H9 (cell line): ENCODE measurements at regions not wholly inside any gene's neighbourhood (a gene's known extent, or its start where the extent isn't known, plus 50 kb on each side); places are given as distances from the start of the nearest gene placed in this dataset.

Experiments
- DNase-seq: peaks from one replicate; pipeline ENCODE4 v3.0.0-alpha.2; 2017
- H2AFZ ChIP-seq: one replicate; pipeline ENCODE4 v1.6.1; 2013; ENCODE audit warnings: mild to moderate bottlenecking, low read length, control low read depth, moderate library complexity
- H2AK5ac ChIP-seq: 2 replicates; pipeline ENCODE4 v1.6.1; 2013; ENCODE audit warnings: low read length, control low read depth, mixed read lengths; ENCODE audit not compliant: insufficient read length
- H2BK120ac ChIP-seq: one replicate; pipeline ENCODE4 v1.6.1; 2013; ENCODE audit warnings: low read depth, mild to moderate bottlenecking, low read length, control low read depth, inconsistent platforms; ENCODE audit not compliant: poor library complexity, severe bottlenecking
- H2BK12ac ChIP-seq: 2 replicates; pipeline ENCODE4 v1.6.1; 2013; ENCODE audit warnings: low read length, control low read depth, mixed read lengths, low read depth; ENCODE audit not compliant: insufficient read length
- H2BK15ac ChIP-seq: 2 replicates; pipeline ENCODE4 v1.6.1; 2013; ENCODE audit warnings: low read depth, low read length, control low read depth
- H2BK20ac ChIP-seq: one replicate; pipeline ENCODE4 v1.6.1; 2013; ENCODE audit warnings: low read depth, mild to moderate bottlenecking, low read length, control low read depth, inconsistent platforms; ENCODE audit not compliant: poor library complexity, severe bottlenecking
- H2BK5ac ChIP-seq: 2 replicates; pipeline ENCODE4 v1.6.1; 2013; ENCODE audit warnings: low read length, control low read depth, mixed read lengths; ENCODE audit not compliant: insufficient read length
- H3K14ac ChIP-seq: 2 replicates; pipeline ENCODE4 v1.6.1; 2013; ENCODE audit warnings: low read length, control low read depth; ENCODE audit not compliant: insufficient read depth
- H3K18ac ChIP-seq: 2 replicates; pipeline ENCODE4 v1.6.1; 2013; ENCODE audit warnings: low read depth, mild to moderate bottlenecking, mixed read lengths, low read length, control low read depth; ENCODE audit not compliant: insufficient read length
- H3K23ac ChIP-seq: 2 replicates; pipeline ENCODE4 v1.6.1; 2013; ENCODE audit warnings: low read length, control low read depth, mixed read lengths, low read depth; ENCODE audit not compliant: insufficient read length
- H3K23me2 ChIP-seq: 2 replicates; pipeline ENCODE4 v1.6.1; 2013; ENCODE audit warnings: low read depth, mild to moderate bottlenecking, mixed read lengths, low read length, control low read depth; ENCODE audit not compliant: insufficient read length, poor library complexity, severe bottlenecking
- H3K27ac ChIP-seq: 2 replicates; pipeline ENCODE4 v1.5.1; 2013; ENCODE audit warnings: low read length, control low read depth, mixed read lengths, low read depth; ENCODE audit not compliant: insufficient read length
- H3K27me3 ChIP-seq: 2 replicates; pipeline ENCODE4 v1.6.1; 2013; ENCODE audit warnings: low read length, control low read depth, inconsistent platforms; ENCODE audit not compliant: insufficient read depth
- H3K4ac ChIP-seq: 2 replicates; pipeline ENCODE4 v1.6.1; 2013; ENCODE audit warnings: low read depth, mild to moderate bottlenecking, control low read depth, inconsistent platforms, low read length, moderate library complexity
- H3K4me1 ChIP-seq: 2 replicates; pipeline ENCODE4 v1.6.1; 2013; ENCODE audit warnings: low read length, control low read depth, inconsistent platforms; ENCODE audit not compliant: insufficient read depth
- H3K4me2 ChIP-seq: 2 replicates; pipeline ENCODE4 v1.6.1; 2013; ENCODE audit warnings: low read length, control low read depth, mixed read lengths; ENCODE audit not compliant: insufficient read length, insufficient read depth
- H3K56ac ChIP-seq: 2 replicates; pipeline ENCODE4 v1.6.1; 2013; ENCODE audit warnings: low read depth, mild to moderate bottlenecking, mixed read lengths, low read length, control low read depth; ENCODE audit not compliant: insufficient read length
- H3K79me1 ChIP-seq: 2 replicates; pipeline ENCODE4 v1.6.1; 2013; ENCODE audit warnings: low read depth, mild to moderate bottlenecking, moderate library complexity, low read length, control low read depth, inconsistent platforms; ENCODE audit not compliant: insufficient read depth, poor library complexity, severe bottlenecking
- H3K79me2 ChIP-seq: 2 replicates; pipeline ENCODE4 v1.6.1; 2013; ENCODE audit warnings: low read length, control low read depth, inconsistent platforms; ENCODE audit not compliant: insufficient read depth
- H3K9ac ChIP-seq: 2 replicates; pipeline ENCODE4 v1.6.1; 2013; ENCODE audit warnings: low read length, control low read depth, mixed read lengths; ENCODE audit not compliant: insufficient read length; ENCODE audit errors: extremely low read depth
- H3K9me3 ChIP-seq: one replicate; pipeline ENCODE4 v1.6.1; 2013; ENCODE audit warnings: low read depth, low read length, inconsistent platforms; ENCODE audit not compliant: control insufficient read depth
- H3T11ph ChIP-seq: one replicate; pipeline ENCODE4 v1.6.1; 2013; ENCODE audit warnings: mild to moderate bottlenecking, low read length, control low read depth, inconsistent platforms
- H4K20me1 ChIP-seq: one replicate; pipeline ENCODE4 v1.6.1; 2013; ENCODE audit not compliant: control insufficient read depth, insufficient read length, insufficient read depth
- H4K5ac ChIP-seq: 2 replicates; pipeline ENCODE4 v1.6.1; 2013; ENCODE audit warnings: low read depth, mild to moderate bottlenecking, mixed read lengths, low read length, control low read depth; ENCODE audit not compliant: insufficient read length
- H4K8ac ChIP-seq: replicated peaks from 2 replicates; pipeline ENCODE4 v1.6.1; 2013; ENCODE audit warnings: low read length, control low read depth, mixed read lengths, low read depth; ENCODE audit not compliant: insufficient read length
- H4K91ac ChIP-seq: 2 replicates; pipeline ENCODE4 v1.6.1; 2013; ENCODE audit warnings: low read depth, mild to moderate bottlenecking, moderate library complexity, mixed read lengths, low read length, control low read depth; ENCODE audit not compliant: insufficient read length
- H3K27ac Mint-ChIP-seq, 3 experiments: 2 replicates in 2 of 3; 3 replicates in 1 of 3; pipeline ENCODE4 v1.8.0; 2020 to 2021; ENCODE audit warnings: mixed read lengths in 3 of 3, mild to moderate bottlenecking in 1 of 3, moderate library complexity in 1 of 3
- H3K27me3 Mint-ChIP-seq: 2 replicates; pipeline ENCODE4 v1.8.0; 2021; ENCODE audit warnings: low read depth, mild to moderate bottlenecking, moderate library complexity, mixed read lengths
- H3K36me3 Mint-ChIP-seq, 3 experiments: 2 replicates in 2 of 3; 3 replicates in 1 of 3; pipeline ENCODE4 v1.8.0; 2020 to 2021; ENCODE audit warnings: low read depth in 3 of 3, mixed read lengths in 3 of 3; ENCODE audit not compliant: insufficient read depth in 1 of 3
- H3K4me1 Mint-ChIP-seq, 2 experiments: 2 replicates each; pipeline ENCODE4 v1.8.0; 2020; ENCODE audit warnings: mixed read lengths in 2 of 2
- H3K4me3 Mint-ChIP-seq, 2 experiments: 2 replicates in 1 of 2; 3 replicates in 1 of 2; pipeline ENCODE4 v1.8.0; 2020 to 2021; ENCODE audit warnings: mild to moderate bottlenecking in 2 of 2, mixed read lengths in 2 of 2, moderate library complexity in 1 of 2
- H3K9me3 Mint-ChIP-seq, 2 experiments: 2 replicates in 1 of 2; 3 replicates in 1 of 2; pipeline ENCODE4 v1.8.0; 2020; ENCODE audit warnings: mild to moderate bottlenecking in 2 of 2, mixed read lengths in 2 of 2, moderate library complexity in 1 of 2
- CTCF ChIP-seq: fragments of 200-600 bp; sonication (generic); conservative IDR thresholded peaks from 3 replicates; pipeline ENCODE4 v1.8.0; 2021; ENCODE audit warnings: antibody characterized with exemption, mild to moderate bottlenecking
- WGBS: extraction: QIAGEN DNeasy Blood & Tissue Kit; methylation state at CpG from one replicate; pipeline ENCODE4 v1.1.7; 2013; ENCODE audit warnings: missing lambda C conversion rate, low lambda C conversion rate, mixed read lengths; ENCODE audit not compliant: insufficient read length; ENCODE audit errors: extremely low coverage; 5-methylcytosine and 5-hydroxymethylcytosine counted together

DNA sequence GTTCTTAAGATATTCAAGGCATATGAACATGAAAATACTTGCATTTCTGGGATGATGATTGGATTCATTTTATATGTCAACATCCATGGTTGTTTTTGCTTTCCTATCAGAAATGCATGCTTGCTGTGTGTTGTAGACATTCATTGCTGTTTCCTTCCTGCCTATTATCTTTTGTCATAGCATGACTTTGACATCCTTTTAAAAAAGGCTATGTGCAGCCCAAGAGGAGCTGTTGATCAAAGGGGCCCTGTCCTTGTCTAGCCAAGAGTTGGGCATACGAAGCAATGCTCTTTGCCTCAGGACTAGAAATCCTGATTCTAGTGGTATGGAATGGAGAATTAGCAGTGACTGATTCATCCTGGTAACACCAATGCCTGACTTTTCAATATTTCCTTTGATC lies 143.1 kb downstream of the RNF144B start:
- TF ChIP-seq CTCF, result no peak
- Histone ChIP-seq H3K4me2 (no peak overlapping the region), H3K9ac (no peak overlapping the region), H4K5ac (no peak overlapping the region), H2AK5ac (no peak overlapping the region), H3K27ac (no peak overlapping the region), H3K23ac (no peak overlapping the region), H4K91ac (no peak overlapping the region), H2BK120ac (no peak overlapping the region), H3K9me3 (no peaks in the 10 kb centered on the region), H4K20me1 (no peaks in the 10 kb centered on the region), H2BK5ac (peak overlapping the region; percentile 41), H3K79me1 (no peaks in the 10 kb centered on the region), H2BK15ac (no peak overlapping the region), H4K8ac (no peak overlapping the region), H3K18ac (no peak overlapping the region), H2AFZ (no peak overlapping the region), H3K56ac (no peak overlapping the region), H3K27me3 (no peaks in the 10 kb centered on the region), H3K14ac (no peak overlapping the region), H3K79me2 (no peaks in the 10 kb centered on the region), H2BK12ac (no peak overlapping the region), H3K4me1 (peaks cover 5% of the 10 kb centered on the region), H2BK20ac (no peak overlapping the region), H3K23me2 (no peaks in the 10 kb centered on the region), H3T11ph (no peak overlapping the region), H3K4ac (no peak overlapping the region)
- DNase-seq, result no peak
- Mint-ChIP-seq H3K27me3 (no peaks in the 10 kb centered on the region), H3K4me3 (no peak overlapping the region), H3K27ac (no peak overlapping the region), H3K36me3 (no peaks in the 10 kb centered on the region), H3K4me1 (peaks cover 20 to 23% of the 10 kb centered on the region in 2 experiments), H3K9me3 (no peaks in the 10 kb centered on the region)
- no CpG with 5 or more reads among the region's 1 CpG for WGBS
